OCI-LY7 (cell line): ENCODE measurements at regions not wholly inside any gene's neighbourhood (a gene's known extent, or its start where the extent isn't known, plus 50 kb on each side); places are given as distances from the start of the nearest gene placed in this dataset.

Experiments used
- BruUV-seq: library from RNA; stranded (reverse); fragments of 400-500 nt; replicated peaks from 2 replicates; lab custom pipeline; 2021; lab: Mats Ljungman, UMichigan
- CTCF ChIA-PET: fragments of 300-600 bp; sonication (Branson Sonifier 250); formaldehyde crosslinking; loops from one replicate; lab custom pipeline; 2022; ENCODE audit warnings: antibody characterized with exemption; ENCODE audit not compliant: unreplicated experiment; lab: Charles Lee
- POLR2A ChIA-PET: fragments of 300-600 bp; sonication (Branson Sonifier 250); formaldehyde crosslinking; loops from one replicate; lab custom pipeline; 2022; ENCODE audit warnings: antibody characterized with exemption; lab: Charles Lee
- DNase-seq: peaks from one replicate; pipeline ENCODE4 v3.0.0-alpha.2; 2015; ENCODE audit warnings: low spot score
- H2AFZ ChIP-seq: fragments of 200-600 bp; sonication (generic), shearing (Covaris generic); 2 replicates; pipeline ENCODE4 v1.6.1; 2014; ENCODE audit warnings: mild to moderate bottlenecking, antibody characterized with exemption, low read length, moderate library complexity
- H3K27ac ChIP-seq: fragments of 200-600 bp; sonication (generic); 2 replicates; pipeline ENCODE4 v1.5.1; 2014; ENCODE audit warnings: mixed run types, low read depth, mild to moderate bottlenecking, moderate library complexity, low read length, inconsistent platforms; ENCODE audit not compliant: poor library complexity, severe bottlenecking
- H3K36me3 ChIP-seq: fragments of 200-600 bp; sonication (generic); 2 replicates; pipeline ENCODE4 v1.6.1; 2014; ENCODE audit warnings: mild to moderate bottlenecking, antibody characterized with exemption, low read length, moderate library complexity, mixed read lengths; ENCODE audit not compliant: insufficient read depth
- H3K4me1 ChIP-seq: fragments of 200-600 bp; sonication (generic); 2 replicates; pipeline ENCODE4 v1.5.1; 2014; ENCODE audit warnings: mild to moderate bottlenecking, low read length; ENCODE audit not compliant: insufficient read depth, poor library complexity, severe bottlenecking
- H3K4me2 ChIP-seq: fragments of 200-600 bp; sonication (generic); 2 replicates; pipeline ENCODE4 v1.6.1; 2014; ENCODE audit warnings: mild to moderate bottlenecking, low read length
- H3K4me3 ChIP-seq: fragments of 200-600 bp; sonication (generic); 2 replicates; pipeline ENCODE4 v1.5.1; 2014; ENCODE audit warnings: mild to moderate bottlenecking, low read depth, low read length; ENCODE audit not compliant: poor library complexity, severe bottlenecking
- H3K79me2 ChIP-seq: fragments of 200-600 bp; sonication (generic); 2 replicates; pipeline ENCODE4 v1.6.1; 2016; ENCODE audit warnings: low read depth, mild to moderate bottlenecking, low read length, moderate library complexity, mixed read lengths; ENCODE audit not compliant: insufficient read depth
- H3K9me2 ChIP-seq: fragments of 200-600 bp; sonication (generic); 2 replicates; pipeline ENCODE4 v1.6.1; 2016; ENCODE audit warnings: mild to moderate bottlenecking, low read length, mixed read lengths; ENCODE audit not compliant: insufficient read depth
- H3K9me3 ChIP-seq: fragments of 200-600 bp; sonication (generic); 2 replicates; pipeline ENCODE4 v1.6.1; 2014; ENCODE audit warnings: mild to moderate bottlenecking, mixed run types, low read length, mixed read lengths
- H4K20me1 ChIP-seq: fragments of 200-600 bp; sonication (generic); 2 replicates; pipeline ENCODE4 v1.6.1; 2014; ENCODE audit warnings: mild to moderate bottlenecking, antibody characterized with exemption, low read length, moderate library complexity, mixed read lengths; ENCODE audit not compliant: insufficient read depth
- CTCF ChIP-seq: fragments of 200-600 bp; sonication (generic); conservative IDR thresholded peaks from 2 replicates; pipeline ENCODE4 v1.5.1; 2014; ENCODE audit warnings: mild to moderate bottlenecking, antibody characterized with exemption, low read length, moderate library complexity, mixed read lengths
- EZH2phosphoT487 ChIP-seq: fragments of 200-600 bp; sonication (generic); IDR thresholded peaks from 2 replicates; pipeline ENCODE4 v1.6.1; 2018; ENCODE audit warnings: low read depth, borderline replicate concordance, mild to moderate bottlenecking, mixed run types, antibody characterized with exemption, low read length, moderate library complexity, mixed read lengths
- intact Hi-C: fragments of 100-400 bp; cut with micrococcal nuclease; formaldehyde crosslinking; loops from one replicate; pipeline ENCODE4 v1.10.0; 2022; ENCODE audit not compliant: unreplicated experiment

- no peak overlapping the region for H3K4me2 ChIP-seq
- intact Hi-C loops: no loop called here
- H3K9me2 ChIP-seq: no peaks in the 10 kb centered on the region
- CTCF ChIA-PET: no interaction called here
- H3K4me1 ChIP-seq: no peaks in the 10 kb centered on the region
- H3K79me2 ChIP-seq: no peaks in the 10 kb centered on the region
- POLR2A ChIA-PET: no interaction called here
- no peak for TF ChIP-seq EZH2phosphoT487
- no peak for TF ChIP-seq CTCF
- no peaks in the 10 kb centered on the region for H3K36me3 ChIP-seq
- no peak overlapping the region for H3K4me3 ChIP-seq
- no peak overlapping the region for H2AFZ ChIP-seq
- no peak overlapping the region for H3K27ac ChIP-seq
- no peaks in the 10 kb centered on the region for H4K20me1 ChIP-seq
- no TSS peak for BruUV-seq
- peaks cover 10% of the 10 kb centered on the region; the same call in 1 of the 2 replicates for H3K9me3 ChIP-seq
- DNase-seq: no peak
These were observed 171.4 kb downstream of the SUCLA2 start for GRCh38 chr13:47829690-47830089.

- Histone ChIP-seq H3K4me1 (no peaks in the 10 kb centered on the region), H3K36me3 (no peaks in the 10 kb centered on the region), H3K9me2 (no peaks in the 10 kb centered on the region), H2AFZ (no peak overlapping the region), H4K20me1 (no peaks in the 10 kb centered on the region), H3K27ac (no peak overlapping the region), H3K79me2 (no peaks in the 10 kb centered on the region), H3K4me3 (no peak overlapping the region), H3K4me2 (no peak overlapping the region), H3K9me3 (peaks cover 10% of the 10 kb centered on the region; the same call in 1 of the 2 replicates)
- ChIA-PET CTCF (no interaction called here), POLR2A (no interaction called here)
- intact Hi-C loops: no loop called here
- DNase-seq: no peak
- no TSS peak for BruUV-seq
- TF ChIP-seq CTCF: no peak
- TF ChIP-seq EZH2phosphoT487: no peak
These were observed 174.6 kb downstream of the SUCLA2 start for GRCh38 chr13:47826471-47826870.

- Histone ChIP-seq H3K9me3 (peaks cover 10% of the 10 kb centered on the region; the same call in 1 of the 2 replicates), H3K4me1 (no peaks in the 10 kb centered on the region), H4K20me1 (no peaks in the 10 kb centered on the region), H3K4me3 (no peak overlapping the region), H2AFZ (no peak overlapping the region), H3K4me2 (no peak overlapping the region), H3K36me3 (no peaks in the 10 kb centered on the region), H3K79me2 (no peaks in the 10 kb centered on the region), H3K27ac (no peak overlapping the region), H3K9me2 (no peaks in the 10 kb centered on the region)
- no TSS peak for BruUV-seq
- ChIA-PET POLR2A (interaction anchor here (0.6 to 1.3 kb wide), 2 partner anchors 8 to 15 kb away, joined by 3 to 4 read pairs; no protein-coding TSS in a partner anchor), CTCF (no interaction called here)
- no peak for TF ChIP-seq EZH2phosphoT487
- TF ChIP-seq CTCF: no peak
- DNase-seq: no peak
- intact Hi-C loops: no loop called here
These were observed 179.0 kb downstream of the SUCLA2 start for GRCh38 chr13:47822036-47822435.
